ENCODE measurements at regions not wholly inside any gene's neighbourhood (a gene's known extent, or its start where the extent isn't known, plus 50 kb on each side); places are given as distances from the start of the nearest gene placed in this dataset.
"Not testable (repeated sequence)": the region's sequence is repeated elsewhere in the genome, so short reads cannot be mapped to it uniquely, and the experiment has no call there.

DNA sequence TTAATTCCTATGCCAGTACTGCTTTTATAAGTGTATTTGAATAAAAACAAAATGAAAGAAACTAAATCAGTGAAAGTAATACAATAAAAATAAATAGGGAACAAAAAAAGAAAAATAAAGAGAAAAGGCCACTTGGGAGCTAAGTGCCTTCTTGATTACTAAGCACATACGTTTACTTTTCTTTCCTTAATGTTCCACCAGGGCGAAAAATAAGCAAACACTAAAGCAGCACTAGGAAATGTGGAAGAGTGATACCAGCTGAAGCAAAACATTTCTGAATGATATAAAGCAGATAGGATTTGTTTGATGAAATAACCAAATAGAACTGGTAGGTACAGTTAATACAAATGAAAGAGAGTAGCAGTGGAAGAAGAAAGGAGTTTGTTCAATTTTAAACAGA is 132.8 kb upstream of the ZPLD1 start:
- DNase-seq (ENCODE audit: low read depth), result no peak

- DNase-seq (ENCODE audit: low read depth), result no peak
Observed at GRCh38 chr3:102304550-102304949, 130.3 kb upstream of the ZPLD1 start.

DNA sequence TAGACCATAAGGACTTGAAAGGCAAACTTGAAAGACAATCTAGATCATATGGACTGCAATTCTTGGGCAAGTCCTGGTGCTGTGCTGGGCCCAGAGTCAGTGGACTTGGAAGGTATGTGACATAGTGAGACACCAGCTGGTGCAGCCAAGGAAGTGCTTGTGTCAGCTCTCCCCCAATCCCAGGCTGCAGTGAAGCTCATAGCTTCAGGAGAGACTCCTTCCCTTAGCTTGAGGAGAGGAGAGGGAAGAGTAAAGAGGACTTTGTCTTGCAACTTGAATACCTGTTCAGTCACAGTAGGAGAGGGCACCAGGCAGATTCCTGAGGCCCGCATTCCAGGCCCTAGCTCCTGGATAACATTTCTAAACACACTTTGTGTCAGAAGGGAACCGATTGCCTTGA is 127.4 kb upstream of the ZPLD1 start:
- no peak for DNase-seq (ENCODE audit: low read depth)

GRCh38 chr3:102329066-102329465 is 105.7 kb upstream of the ZPLD1 start:
- no peak for DNase-seq (ENCODE audit: low read depth)

- no peak for DNase-seq (ENCODE audit: low read depth)
Observed at GRCh38 chr3:102329561-102329960, 105.3 kb upstream of the ZPLD1 start.

- no peak for DNase-seq (ENCODE audit: low read depth)
Observed at GRCh38 chr3:102332205-102332604, 102.6 kb upstream of the ZPLD1 start.

GRCh38 chr3:102332934-102333333 is 101.9 kb upstream of the ZPLD1 start:
- DNase-seq (ENCODE audit: low read depth), result no peak

DNA sequence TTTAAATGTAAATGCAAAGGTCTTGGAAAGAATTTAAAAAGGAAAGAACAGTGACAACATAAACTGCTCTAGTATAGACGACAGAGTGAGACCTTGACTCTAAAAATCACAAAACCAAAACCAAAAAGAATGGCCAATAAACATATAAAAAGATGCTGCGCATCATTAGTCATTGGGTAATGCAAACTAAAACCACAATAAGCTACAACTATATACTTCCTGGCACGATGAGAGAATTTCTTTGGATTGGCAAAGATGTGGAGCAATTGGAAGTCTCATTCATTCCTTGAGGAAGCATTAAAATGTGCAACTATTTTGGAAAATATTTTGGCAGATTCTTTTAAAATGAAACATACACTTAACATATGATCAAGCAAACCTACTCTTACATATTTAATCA is 98.7 kb upstream of the ZPLD1 start:
- DNase-seq (ENCODE audit: low read depth), result no peak

GRCh38 chr3:102339671-102340070 is 95.1 kb upstream of the ZPLD1 start:
- DNase-seq (ENCODE audit: low read depth), result no peak

GRCh38 chr3:102346897-102347296 is 87.9 kb upstream of the ZPLD1 start:
- no peak for DNase-seq (ENCODE audit: low read depth)

DNA sequence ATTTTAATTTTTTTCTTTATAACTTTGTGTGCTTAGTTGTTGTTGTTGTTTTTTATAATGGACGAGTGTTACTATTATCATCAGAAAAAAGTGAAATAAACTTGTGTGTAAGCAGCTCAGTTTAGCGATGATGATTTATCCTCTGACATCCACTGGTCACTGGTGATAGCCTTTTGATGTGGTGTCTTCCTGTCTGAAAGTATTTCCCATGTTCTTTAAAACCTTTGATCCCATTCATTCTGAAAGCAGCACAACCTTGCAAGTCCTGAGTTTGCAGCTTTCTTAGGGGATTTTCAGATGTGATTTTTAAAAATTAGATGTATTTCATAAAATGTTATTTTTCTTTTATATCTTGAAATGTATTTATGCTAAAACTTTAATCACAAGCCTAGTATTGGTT is 85.9 kb upstream of the ZPLD1 start:
- DNase-seq (ENCODE audit: low read depth), result no peak

GRCh38 chr3:102353148-102353547 is 81.7 kb upstream of the ZPLD1 start:
- no peak for DNase-seq (ENCODE audit: low read depth)

DNA sequence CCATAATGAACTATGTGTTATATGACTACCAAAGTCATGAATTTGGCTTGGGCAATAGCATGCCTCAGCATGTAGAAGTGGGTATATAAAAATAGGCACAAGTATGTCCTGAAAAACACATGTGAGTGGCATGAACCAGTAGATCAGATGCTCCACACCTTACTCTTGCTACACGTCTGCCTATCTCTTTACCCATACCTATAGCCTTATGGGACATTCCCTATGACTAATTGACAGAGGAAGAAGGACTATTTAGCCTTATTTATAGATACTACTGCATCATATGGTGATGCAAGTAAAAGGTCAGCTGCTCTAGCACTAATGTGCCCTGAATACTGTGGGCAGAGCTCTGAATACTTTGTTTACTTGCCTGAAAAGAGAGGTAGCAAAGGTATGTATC is 81.0 kb upstream of the ZPLD1 start:
- no peak for DNase-seq (ENCODE audit: low read depth)

GRCh38 chr3:102354818-102355515 is 79.8 kb upstream of the ZPLD1 start:
- DNase-seq (ENCODE audit: low read depth), result no peak

GRCh38 chr3:102356506-102356905 is 78.3 kb upstream of the ZPLD1 start:
- DNase-seq (ENCODE audit: low read depth), result no peak

DNA sequence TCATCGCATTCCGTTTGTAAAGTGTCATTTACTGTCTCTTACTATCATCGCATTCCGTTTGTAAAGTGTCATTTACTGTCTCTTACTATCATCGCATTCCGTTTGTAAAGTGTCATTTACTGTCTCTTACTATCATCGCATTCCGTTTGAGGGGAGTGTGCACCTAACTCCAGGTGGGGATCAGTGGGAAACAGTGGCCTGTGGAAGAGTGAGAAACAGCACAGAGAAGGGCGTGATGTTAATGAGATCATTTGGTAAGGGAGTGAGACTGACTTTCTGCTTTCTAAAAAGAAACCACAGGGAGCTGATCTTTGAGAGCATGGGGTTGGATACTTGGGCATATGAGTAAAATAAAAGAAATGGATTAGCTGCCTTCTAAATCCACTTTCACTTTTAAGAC is 77.5 kb upstream of the ZPLD1 start:
- not testable (repeated sequence) for DNase-seq (ENCODE audit: low read depth)

- no peak for DNase-seq (ENCODE audit: low read depth)
Observed at GRCh38 chr3:102360183-102360860, 74.5 kb upstream of the ZPLD1 start.

DNA sequence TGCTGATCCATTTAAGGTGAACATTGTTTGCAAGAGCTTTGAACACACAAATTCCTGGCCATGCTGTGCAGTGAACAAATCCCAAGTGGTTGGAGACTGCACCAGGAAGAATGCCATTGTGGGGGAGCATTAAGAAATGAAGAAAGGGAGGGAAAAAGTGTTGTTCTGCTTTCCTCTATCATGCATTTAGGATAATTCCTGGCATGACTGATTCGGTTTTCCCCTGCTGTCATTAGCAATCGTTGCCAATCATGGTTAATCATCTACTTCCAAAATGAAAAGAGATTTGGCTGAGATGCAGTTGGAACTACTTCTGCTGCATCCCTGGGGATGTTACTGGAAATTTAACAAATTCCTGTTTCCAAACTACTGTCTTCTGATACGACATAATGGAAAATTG is 73.7 kb upstream of the ZPLD1 start:
- peak; percentile 45 for DNase-seq (ENCODE audit: low read depth)

DNA sequence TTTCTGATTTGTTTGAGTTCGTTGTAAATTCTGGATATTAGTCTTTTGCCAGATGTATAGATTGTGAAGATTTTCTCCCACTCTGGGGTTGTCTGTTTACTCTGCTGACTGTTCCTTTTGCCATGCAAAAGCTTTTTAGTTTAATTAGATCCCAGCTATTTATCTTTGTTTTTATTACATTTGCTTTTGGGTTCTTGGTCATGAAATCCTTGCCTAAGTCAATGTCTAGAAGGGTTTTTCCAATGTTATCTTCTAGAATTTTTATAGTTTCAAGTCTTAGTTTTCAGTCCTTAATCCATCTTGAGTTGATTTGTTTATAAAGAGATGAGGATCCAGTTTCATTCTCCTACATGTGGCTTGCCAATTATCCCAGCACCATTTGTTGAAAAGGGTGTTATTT is 68.7 kb upstream of the ZPLD1 start:
- DNase-seq (ENCODE audit: low read depth), result not testable (repeated sequence)

GRCh38 chr3:102374863-102375634 is 59.8 kb upstream of the ZPLD1 start:
- DNase-seq (ENCODE audit: low read depth), result no peak

DNA sequence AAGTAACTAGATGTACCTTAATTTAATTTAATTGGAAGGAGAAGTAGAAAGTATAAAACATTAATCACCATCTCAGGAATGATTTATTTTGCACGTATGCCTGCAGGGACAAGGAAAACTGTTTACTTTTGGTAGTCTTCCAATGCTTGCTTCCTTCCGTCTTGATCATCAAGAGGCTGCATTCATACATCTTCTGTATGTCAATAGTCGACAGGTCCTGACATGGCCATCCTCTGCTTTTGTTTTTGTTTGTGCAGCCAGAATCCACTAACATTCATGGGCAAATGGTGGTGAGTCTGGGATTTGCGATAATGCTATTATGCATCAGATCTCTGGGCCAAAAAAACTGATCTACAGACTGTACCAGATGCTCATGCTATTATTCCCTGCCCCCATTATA is 56.6 kb upstream of the ZPLD1 start:
- no peak for DNase-seq (ENCODE audit: low read depth)

- DNase-seq (ENCODE audit: low read depth), result not testable (repeated sequence)
Observed at GRCh38 chr3:102382201-102382600, 52.6 kb upstream of the ZPLD1 start.

All from forelimb muscle (tissue), 1 donor.